Duodenal mucosa (tissue), 2 donors: ENCODE measurements at regions not wholly inside any gene's neighbourhood (a gene's known extent, or its start where the extent isn't known, plus 50 kb on each side); places are given as distances from the start of the nearest gene placed in this dataset.

Source experiments
- H3K27ac ChIP-seq: one replicate; pipeline ENCODE4 v1.7.0; 2013; ENCODE audit warnings: low read depth, low read length
- H3K27me3 ChIP-seq, 2 donors: one replicate each; pipeline ENCODE4 v1.7.0; 2013; ENCODE audit warnings: low read length in 2 of 2, control low read depth in 1 of 2; ENCODE audit not compliant: insufficient read depth in 2 of 2, control insufficient read depth in 1 of 2
- H3K36me3 ChIP-seq, 2 donors: one replicate each; pipeline ENCODE4 v1.7.0; 2013; ENCODE audit warnings: low read length in 2 of 2, control low read depth in 1 of 2; ENCODE audit not compliant: insufficient read depth in 2 of 2, control insufficient read depth in 1 of 2
- H3K4me1 ChIP-seq, 2 donors: one replicate each; pipeline ENCODE4 v1.7.0; 2013; ENCODE audit warnings: low read length in 2 of 2, control low read depth in 1 of 2; ENCODE audit not compliant: insufficient read depth in 2 of 2, control insufficient read depth in 1 of 2
- H3K4me3 ChIP-seq, 2 donors: one replicate each; pipeline ENCODE4 v1.7.0; 2013; ENCODE audit warnings: low read length in 2 of 2, low read depth in 1 of 2
- H3K9ac ChIP-seq, 2 donors: one replicate each; pipeline ENCODE4 v1.7.0; 2013; ENCODE audit warnings: low read length in 2 of 2, low read depth in 1 of 2
- H3K9me3 ChIP-seq, 2 donors: one replicate each; pipeline ENCODE4 v1.7.0; 2013; ENCODE audit warnings: low read length in 2 of 2, control low read depth in 1 of 2; ENCODE audit not compliant: control insufficient read depth in 1 of 2

GRCh38 chr1:112040891-112041740 lies 51.6 kb upstream of the KCND3 start:
- H3K36me3 ChIP-seq, result no peaks in the 10 kb centered on the region
- H3K4me3 ChIP-seq, result no peak overlapping the region
- no peak overlapping the region for H3K9ac ChIP-seq
- H3K9me3 ChIP-seq, result no peaks in the 10 kb centered on the region
- no peaks in the 10 kb centered on the region for H3K4me1 ChIP-seq
- H3K27me3 ChIP-seq, result no peaks in the 10 kb centered on the region
- no peak overlapping the region for H3K27ac ChIP-seq

GRCh38 chr1:112043901-112044300 lies 54.4 kb upstream of the KCND3 start:
- no peaks in the 10 kb centered on the region for H3K9me3 ChIP-seq
- H3K27ac ChIP-seq, result no peak overlapping the region
- no peak overlapping the region for H3K4me3 ChIP-seq
- no peak overlapping the region for H3K9ac ChIP-seq
- H3K27me3 ChIP-seq, result no peaks in the 10 kb centered on the region
- no peaks in the 10 kb centered on the region for H3K4me1 ChIP-seq
- H3K36me3 ChIP-seq, result no peaks in the 10 kb centered on the region

GRCh38 chr1:112044745-112045144 lies 55.3 kb upstream of the KCND3 start:
- Histone ChIP-seq H3K27me3 (no peaks in the 10 kb centered on the region), H3K9me3 (no peaks in the 10 kb centered on the region), H3K9ac (no peak overlapping the region), H3K27ac (no peak overlapping the region), H3K36me3 (no peaks in the 10 kb centered on the region), H3K4me3 (no peak overlapping the region), H3K4me1 (no peaks in the 10 kb centered on the region)

- no peaks in the 10 kb centered on the region for H3K27me3 ChIP-seq
- H3K27ac ChIP-seq, result no peak overlapping the region
- no peaks in the 10 kb centered on the region for H3K9me3 ChIP-seq
- H3K9ac ChIP-seq, result no peak overlapping the region
- no peaks in the 10 kb centered on the region for H3K4me1 ChIP-seq
- no peak overlapping the region for H3K4me3 ChIP-seq
- no peaks in the 10 kb centered on the region for H3K36me3 ChIP-seq
Observed at GRCh38 chr1:112046630-112047029, 57.2 kb upstream of the KCND3 start.

GRCh38 chr1:112048421-112048820 lies 59.0 kb upstream of the KCND3 start:
- Histone ChIP-seq H3K36me3 (no peaks in the 10 kb centered on the region), H3K4me3 (no peak overlapping the region), H3K9me3 (no peaks in the 10 kb centered on the region), H3K9ac (no peak overlapping the region), H3K4me1 (no peaks in the 10 kb centered on the region), H3K27ac (no peak overlapping the region), H3K27me3 (no peaks in the 10 kb centered on the region)

GRCh38 chr1:112054510-112054909 lies 65.0 kb upstream of the KCND3 start:
- H3K9ac ChIP-seq, result no peak overlapping the region
- no peak overlapping the region for H3K4me3 ChIP-seq
- no peaks in the 10 kb centered on the region for H3K36me3 ChIP-seq
- H3K27ac ChIP-seq, result no peak overlapping the region
- H3K27me3 ChIP-seq, result peaks cover 0 to 4% of the 10 kb centered on the region in 2 donors
- no peaks in the 10 kb centered on the region for H3K4me1 ChIP-seq
- no peaks in the 10 kb centered on the region for H3K9me3 ChIP-seq

- Histone ChIP-seq H3K4me3 (no peak overlapping the region), H3K4me1 (no peaks in the 10 kb centered on the region), H3K9ac (no peak overlapping the region), H3K27ac (no peak overlapping the region), H3K27me3 (peaks cover 0 to 4% of the 10 kb centered on the region in 2 donors), H3K9me3 (no peaks in the 10 kb centered on the region), H3K36me3 (no peaks in the 10 kb centered on the region)
Observed at GRCh38 chr1:112056354-112056753, 66.9 kb upstream of the KCND3 start.

GRCh38 chr1:112057736-112058135 lies 68.3 kb upstream of the KCND3 start:
- no peak overlapping the region for H3K4me3 ChIP-seq
- H3K27me3 ChIP-seq, result peaks cover 0 to 4% of the 10 kb centered on the region in 2 donors
- H3K36me3 ChIP-seq, result no peaks in the 10 kb centered on the region
- H3K4me1 ChIP-seq, result no peaks in the 10 kb centered on the region
- H3K9ac ChIP-seq, result no peak overlapping the region
- H3K27ac ChIP-seq, result no peak overlapping the region
- no peaks in the 10 kb centered on the region for H3K9me3 ChIP-seq

GRCh38 chr1:112058815-112059450 lies 69.5 kb upstream of the KCND3 start:
- H3K9ac ChIP-seq, result no peak overlapping the region
- no peaks in the 10 kb centered on the region for H3K36me3 ChIP-seq

GRCh38 chr1:112059679-112060078 lies 70.2 kb upstream of the KCND3 start:
- no peaks in the 10 kb centered on the region for H3K4me1 ChIP-seq
- H3K9ac ChIP-seq, result no peak overlapping the region
- no peaks in the 10 kb centered on the region for H3K9me3 ChIP-seq
- H3K27me3 ChIP-seq, result peaks cover 0 to 4% of the 10 kb centered on the region in 2 donors
- H3K27ac ChIP-seq, result no peak overlapping the region
- no peak overlapping the region for H3K4me3 ChIP-seq
- no peaks in the 10 kb centered on the region for H3K36me3 ChIP-seq

More at GRCh38 chr1:112058815-112059450, 69.5 kb upstream of the KCND3 start:
- Histone ChIP-seq H3K9me3 (no peaks in the 10 kb centered on the region), H3K27ac (no peak overlapping the region), H3K4me1 (no peaks in the 10 kb centered on the region), H3K4me3 (no peak overlapping the region), H3K27me3 (peaks cover 0 to 4% of the 10 kb centered on the region in 2 donors)
